ENCODE measurements at regions not wholly inside any gene's neighbourhood (a gene's known extent, or its start where the extent isn't known, plus 50 kb on each side); places are given as distances from the start of the nearest gene placed in this dataset.
A peak's percentile ranks its signal among the peaks of the same experiment; 100 is the strongest.

DNA sequence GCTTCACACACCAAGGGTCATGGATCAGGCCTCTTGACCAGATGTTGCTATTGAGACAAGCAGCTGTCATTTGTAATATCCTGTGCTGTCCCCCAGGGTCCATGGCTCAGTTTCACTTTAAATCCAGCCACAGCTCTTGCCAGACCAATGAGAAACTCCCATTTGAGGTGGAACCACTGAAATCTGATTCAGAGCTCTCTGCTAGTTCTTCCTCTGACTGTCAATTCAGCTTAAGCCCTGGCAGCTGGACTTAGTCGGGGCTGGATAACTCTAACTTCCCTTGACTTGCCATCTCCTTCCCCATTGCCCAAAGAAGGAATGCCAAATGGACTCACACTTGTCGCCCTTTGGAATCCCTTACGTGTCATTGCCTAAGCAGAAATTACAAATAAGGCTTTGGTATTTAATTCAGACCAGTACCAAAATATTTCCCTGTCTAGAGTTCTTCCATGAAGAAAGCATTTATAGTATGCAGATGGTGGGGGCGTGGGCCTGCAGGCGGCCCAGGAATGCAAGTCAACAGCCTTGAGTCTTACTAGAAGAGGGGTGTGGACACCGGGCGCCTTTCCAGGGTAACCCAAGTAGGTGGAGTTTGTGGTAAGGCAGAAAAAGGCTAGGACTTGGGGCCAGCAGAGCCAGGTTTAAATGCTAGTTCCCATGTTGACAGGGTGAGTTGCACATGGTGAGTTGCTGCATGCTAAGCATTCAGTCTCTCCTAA is 96.9 kb upstream of the TMPO start:
- peaks cover 9% of the 10 kb centered on the region for H3K4me1 ChIP-seq (ENCODE audit: insufficient read depth, low read length)
- H3K79me1 ChIP-seq (ENCODE audit: insufficient read depth, low read depth, low read length, poor library complexity, severe bottlenecking): no peaks in the 10 kb centered on the region
- no peak overlapping the region for H4K91ac ChIP-seq (ENCODE audit: insufficient read length, low read depth, low read length)
- no peaks in the 10 kb centered on the region for H3K23me2 ChIP-seq (ENCODE audit: insufficient read length, low read depth, low read length, poor library complexity, severe bottlenecking)
- no peak overlapping the region for H3K23ac ChIP-seq (ENCODE audit: insufficient read length, low read depth, low read length)
- H3K9me3 Mint-ChIP-seq: peaks cover 0 to 3% of the 10 kb centered on the region in 2 experiments; a peak in 1 of 5 replicates
- H3K56ac ChIP-seq (ENCODE audit: insufficient read length, low read depth, low read length): no peak overlapping the region
- no peaks in the 10 kb centered on the region for H3K27me3 Mint-ChIP-seq (ENCODE audit: low read depth)
- H3K18ac ChIP-seq (ENCODE audit: insufficient read length, low read depth, low read length): no peak overlapping the region
- H2BK20ac ChIP-seq (ENCODE audit: low read depth, low read length, poor library complexity, severe bottlenecking): no peak overlapping the region
- no peak overlapping the region for H4K8ac ChIP-seq (replicated peaks; ENCODE audit: insufficient read length, low read depth, low read length)
- H3K4me3 Mint-ChIP-seq: peak overlapping the region in 1 of 2 experiments; percentile 47; a peak in 1 of 5 replicates
- peak overlapping the region in 1 of 3 experiments; percentile 85; a peak in 3 of 7 replicates for H3K27ac Mint-ChIP-seq
- H3K79me2 ChIP-seq (ENCODE audit: insufficient read depth, low read length): no peaks in the 10 kb centered on the region
- H3K4me1 Mint-ChIP-seq: peaks cover 22 to 28% of the 10 kb centered on the region in 2 experiments
- no peak overlapping the region for H3K4ac ChIP-seq (ENCODE audit: low read depth, low read length)
- no peak overlapping the region for H3K14ac ChIP-seq (ENCODE audit: insufficient read depth, low read length)
- H3K4me2 ChIP-seq (ENCODE audit: insufficient read depth, insufficient read length, low read length): no peak overlapping the region
- no peak overlapping the region for H2AK5ac ChIP-seq (ENCODE audit: insufficient read length, low read length)
- H3K27ac ChIP-seq (ENCODE audit: insufficient read length, low read depth, low read length): no peak overlapping the region
- no peak overlapping the region for H2BK15ac ChIP-seq (ENCODE audit: low read depth, low read length)
- no peak overlapping the region for H2BK12ac ChIP-seq (ENCODE audit: insufficient read length, low read depth, low read length)
- no peak overlapping the region for H4K5ac ChIP-seq (ENCODE audit: insufficient read length, low read depth, low read length)
- no peak for TF ChIP-seq CTCF (conservative IDR thresholded peaks at IDR 0.05)
- DNase-seq: peak; percentile 65
- no peak overlapping the region for H2AFZ ChIP-seq (ENCODE audit: low read length)
- H4K20me1 ChIP-seq (ENCODE audit: control insufficient read depth, insufficient read depth, insufficient read length): no peaks in the 10 kb centered on the region
- WGBS (ENCODE audit: extremely low coverage, insufficient read length, low lambda C conversion rate): no CpG with 5 or more reads among the region's 7 CpGs
- no peak overlapping the region for H3K9ac ChIP-seq (ENCODE audit: extremely low read depth, insufficient read length, low read length)
- no peaks in the 10 kb centered on the region for H3K27me3 ChIP-seq (ENCODE audit: insufficient read depth, low read length)
- H3T11ph ChIP-seq (ENCODE audit: low read length): no peak overlapping the region
- no peak overlapping the region for H2BK120ac ChIP-seq (ENCODE audit: low read depth, low read length, poor library complexity, severe bottlenecking)
- H3K9me3 ChIP-seq (ENCODE audit: control insufficient read depth, low read depth, low read length): no peaks in the 10 kb centered on the region
- no peak overlapping the region for H2BK5ac ChIP-seq (ENCODE audit: insufficient read length, low read length)
- H3K36me3 Mint-ChIP-seq (ENCODE audit: insufficient read depth in 1 of 3, low read depth in 3 of 3): no peaks in the 10 kb centered on the region

All from H9 (cell line).